PC-3 (cell line): ENCODE measurements at regions not wholly inside any gene's neighbourhood (a gene's known extent, or its start where the extent isn't known, plus 50 kb on each side); places are given as distances from the start of the nearest gene placed in this dataset.

Source experiments
- EZH2phosphoT487 ChIP-seq: fragments of 300-600 bp; sonication (generic); IDR thresholded peaks from 2 replicates; pipeline ENCODE4 v1.6.1; 2018; ENCODE audit warnings: mild to moderate bottlenecking, antibody characterized with exemption, low read length, borderline replicate concordance
- TF ChIP-seq, protein P1 (sequence below): fragments of 300-600 bp; sonication (generic); conservative IDR thresholded peaks from 2 replicates; pipeline ENCODE4 v1.5.1; 2017; ENCODE audit warnings: antibody characterized with exemption, low read depth, mild to moderate bottlenecking, low read length

- TF ChIP-seq, protein P1, sequence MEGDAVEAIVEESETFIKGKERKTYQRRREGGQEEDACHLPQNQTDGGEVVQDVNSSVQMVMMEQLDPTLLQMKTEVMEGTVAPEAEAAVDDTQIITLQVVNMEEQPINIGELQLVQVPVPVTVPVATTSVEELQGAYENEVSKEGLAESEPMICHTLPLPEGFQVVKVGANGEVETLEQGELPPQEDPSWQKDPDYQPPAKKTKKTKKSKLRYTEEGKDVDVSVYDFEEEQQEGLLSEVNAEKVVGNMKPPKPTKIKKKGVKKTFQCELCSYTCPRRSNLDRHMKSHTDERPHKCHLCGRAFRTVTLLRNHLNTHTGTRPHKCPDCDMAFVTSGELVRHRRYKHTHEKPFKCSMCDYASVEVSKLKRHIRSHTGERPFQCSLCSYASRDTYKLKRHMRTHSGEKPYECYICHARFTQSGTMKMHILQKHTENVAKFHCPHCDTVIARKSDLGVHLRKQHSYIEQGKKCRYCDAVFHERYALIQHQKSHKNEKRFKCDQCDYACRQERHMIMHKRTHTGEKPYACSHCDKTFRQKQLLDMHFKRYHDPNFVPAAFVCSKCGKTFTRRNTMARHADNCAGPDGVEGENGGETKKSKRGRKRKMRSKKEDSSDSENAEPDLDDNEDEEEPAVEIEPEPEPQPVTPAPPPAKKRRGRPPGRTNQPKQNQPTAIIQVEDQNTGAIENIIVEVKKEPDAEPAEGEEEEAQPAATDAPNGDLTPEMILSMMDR, result no peak
- TF ChIP-seq EZH2phosphoT487, result no peak
These were observed 259.8 kb downstream of the NDUFS4 start for GRCh38 chr5:53820119-53820801.
